Neural cell (in vitro differentiated cells): ENCODE measurements at regions not wholly inside any gene's neighbourhood (a gene's known extent, or its start where the extent isn't known, plus 50 kb on each side); places are given as distances from the start of the nearest gene placed in this dataset.

Experiments used
- EP300 ChIP-seq: fragments of 450-650 bp; conservative IDR thresholded peaks from 2 replicates; pipeline ENCODE4 v1.6.1; 2014; ENCODE audit warnings: antibody characterized with exemption, mild to moderate bottlenecking, moderate library complexity; ENCODE audit not compliant: poor library complexity, severe bottlenecking
- EZH2 ChIP-seq: fragments of 200-600, 300-800 bp; shearing (Covaris generic), sonication (generic); IDR thresholded peaks from 2 replicates; pipeline ENCODE4 v1.6.1; 2014; ENCODE audit warnings: antibody characterized with exemption, low read length, borderline replicate concordance, mild to moderate bottlenecking; ENCODE audit not compliant: insufficient read depth, poor library complexity, severe bottlenecking
- MXI1 ChIP-seq: fragments of 450-650 bp; conservative IDR thresholded peaks from 2 replicates; pipeline ENCODE4 v1.6.1; 2014; ENCODE audit warnings: antibody characterized with exemption, mild to moderate bottlenecking; ENCODE audit not compliant: poor library complexity, severe bottlenecking
- POLR2AphosphoS5 ChIP-seq: IDR thresholded peaks from 2 replicates; pipeline ENCODE4 v1.6.1; 2012
- RAD21 ChIP-seq: fragments of 450-650 bp; conservative IDR thresholded peaks from 2 replicates; pipeline ENCODE4 v1.6.1; 2014; ENCODE audit warnings: antibody characterized with exemption, mild to moderate bottlenecking, moderate library complexity
- REST ChIP-seq: IDR thresholded peaks from 2 replicates; pipeline ENCODE4 v1.6.1; 2012; ENCODE audit warnings: borderline replicate concordance
- TAF1 ChIP-seq: IDR thresholded peaks from 2 replicates; pipeline ENCODE4 v1.6.1; 2012; ENCODE audit warnings: low read depth
- TF ChIP-seq, protein P1 (sequence below): fragments of 450-650 bp; IDR thresholded peaks from 2 replicates; pipeline ENCODE4 v1.5.1; 2014; ENCODE audit warnings: antibody characterized with exemption, mild to moderate bottlenecking, moderate library complexity; ENCODE audit not compliant: poor library complexity, severe bottlenecking

DNA sequence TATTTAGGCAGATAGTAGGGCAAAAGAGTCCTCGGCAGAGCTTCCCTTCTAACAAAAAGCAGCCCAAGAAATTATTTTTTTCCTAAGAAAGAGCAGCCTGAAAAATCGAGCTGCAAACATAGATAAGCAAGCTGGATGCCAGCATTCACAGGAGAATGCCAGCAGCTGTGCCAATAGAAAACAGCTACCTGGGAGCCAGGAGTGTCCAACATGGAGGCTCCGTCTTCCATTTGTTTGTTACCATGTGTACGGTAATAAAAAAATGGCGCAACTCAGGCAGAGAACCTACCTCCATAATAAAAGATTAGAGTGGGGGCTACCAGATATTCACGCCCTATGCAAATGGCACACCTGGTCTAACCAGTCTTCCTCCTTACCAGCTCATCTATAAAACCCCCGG, 77.6 kb upstream of the IPO5 start:
- TF ChIP-seq MXI1 (no peak), POLR2AphosphoS5 (no peak), EP300 (no peak), RAD21 (no peak), EZH2 (no peak), REST (no peak), TAF1 (no peak)
- TF ChIP-seq, protein P1, sequence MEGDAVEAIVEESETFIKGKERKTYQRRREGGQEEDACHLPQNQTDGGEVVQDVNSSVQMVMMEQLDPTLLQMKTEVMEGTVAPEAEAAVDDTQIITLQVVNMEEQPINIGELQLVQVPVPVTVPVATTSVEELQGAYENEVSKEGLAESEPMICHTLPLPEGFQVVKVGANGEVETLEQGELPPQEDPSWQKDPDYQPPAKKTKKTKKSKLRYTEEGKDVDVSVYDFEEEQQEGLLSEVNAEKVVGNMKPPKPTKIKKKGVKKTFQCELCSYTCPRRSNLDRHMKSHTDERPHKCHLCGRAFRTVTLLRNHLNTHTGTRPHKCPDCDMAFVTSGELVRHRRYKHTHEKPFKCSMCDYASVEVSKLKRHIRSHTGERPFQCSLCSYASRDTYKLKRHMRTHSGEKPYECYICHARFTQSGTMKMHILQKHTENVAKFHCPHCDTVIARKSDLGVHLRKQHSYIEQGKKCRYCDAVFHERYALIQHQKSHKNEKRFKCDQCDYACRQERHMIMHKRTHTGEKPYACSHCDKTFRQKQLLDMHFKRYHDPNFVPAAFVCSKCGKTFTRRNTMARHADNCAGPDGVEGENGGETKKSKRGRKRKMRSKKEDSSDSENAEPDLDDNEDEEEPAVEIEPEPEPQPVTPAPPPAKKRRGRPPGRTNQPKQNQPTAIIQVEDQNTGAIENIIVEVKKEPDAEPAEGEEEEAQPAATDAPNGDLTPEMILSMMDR: no peak
